ENCODE measurements at regions not wholly inside any gene's neighbourhood (a gene's known extent, or its start where the extent isn't known, plus 50 kb on each side); places are given as distances from the start of the nearest gene placed in this dataset.

DNA sequence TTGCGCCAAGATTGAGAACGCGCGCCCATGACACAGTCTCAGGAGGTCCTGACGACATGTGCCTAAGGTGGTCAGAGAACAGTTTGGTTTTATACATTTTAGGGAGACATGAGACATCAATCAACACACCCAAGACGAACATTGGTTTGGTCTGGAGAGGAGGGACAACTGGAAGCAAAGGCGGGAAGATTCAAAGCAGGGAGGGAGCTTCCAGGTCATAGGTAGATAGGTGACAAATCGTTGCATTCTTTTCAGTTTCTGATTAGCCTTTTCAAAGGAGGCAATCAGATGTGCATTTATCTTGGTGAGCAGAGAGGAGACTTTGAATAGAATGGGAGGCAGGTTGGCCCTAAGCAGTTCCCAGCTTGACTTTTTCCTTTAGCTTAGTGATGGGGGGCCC lies 828.4 kb upstream of the DPPA4 start:
- TF ChIP-seq, protein P1, sequence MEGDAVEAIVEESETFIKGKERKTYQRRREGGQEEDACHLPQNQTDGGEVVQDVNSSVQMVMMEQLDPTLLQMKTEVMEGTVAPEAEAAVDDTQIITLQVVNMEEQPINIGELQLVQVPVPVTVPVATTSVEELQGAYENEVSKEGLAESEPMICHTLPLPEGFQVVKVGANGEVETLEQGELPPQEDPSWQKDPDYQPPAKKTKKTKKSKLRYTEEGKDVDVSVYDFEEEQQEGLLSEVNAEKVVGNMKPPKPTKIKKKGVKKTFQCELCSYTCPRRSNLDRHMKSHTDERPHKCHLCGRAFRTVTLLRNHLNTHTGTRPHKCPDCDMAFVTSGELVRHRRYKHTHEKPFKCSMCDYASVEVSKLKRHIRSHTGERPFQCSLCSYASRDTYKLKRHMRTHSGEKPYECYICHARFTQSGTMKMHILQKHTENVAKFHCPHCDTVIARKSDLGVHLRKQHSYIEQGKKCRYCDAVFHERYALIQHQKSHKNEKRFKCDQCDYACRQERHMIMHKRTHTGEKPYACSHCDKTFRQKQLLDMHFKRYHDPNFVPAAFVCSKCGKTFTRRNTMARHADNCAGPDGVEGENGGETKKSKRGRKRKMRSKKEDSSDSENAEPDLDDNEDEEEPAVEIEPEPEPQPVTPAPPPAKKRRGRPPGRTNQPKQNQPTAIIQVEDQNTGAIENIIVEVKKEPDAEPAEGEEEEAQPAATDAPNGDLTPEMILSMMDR (conservative IDR thresholded peaks at IDR 0.05; ENCODE audit: low read depth, low read length), result no peak
- TF ChIP-seq EZH2 (IDR thresholded peaks at IDR 0.05; ENCODE audit: low read length, unreplicated experiment), result no peak

All from PC-3 (cell line).